ENCODE measurements at regions not wholly inside any gene's neighbourhood (a gene's known extent, or its start where the extent isn't known, plus 50 kb on each side); places are given as distances from the start of the nearest gene placed in this dataset.

DNA sequence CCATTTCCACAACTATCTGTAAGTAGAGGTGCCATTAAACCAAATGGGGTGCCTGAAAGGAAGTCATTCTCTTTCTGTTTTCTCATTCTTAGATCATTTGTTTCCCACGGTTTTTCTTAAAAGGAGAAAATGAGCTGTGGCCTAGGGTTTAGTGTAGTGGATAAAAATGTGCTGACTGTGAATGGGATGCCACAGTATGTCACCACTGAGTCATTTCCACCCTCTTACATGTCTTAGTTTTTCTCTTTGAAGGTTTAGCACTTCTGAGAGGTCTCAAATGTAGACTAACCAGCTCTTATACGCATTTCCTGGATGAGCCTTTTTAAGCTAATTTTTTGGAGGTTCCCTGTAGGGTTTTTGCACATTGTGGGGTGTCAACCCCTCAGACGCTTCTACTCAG, 244.5 kb upstream of the SPANXN1 start:
- peak; percentile 3 for DNase-seq (ENCODE audit: low read depth)
- no peak for TF ChIP-seq CTCF (conservative IDR thresholded peaks at IDR 0.05; ENCODE audit: low read length)
- no peak overlapping the region for H3K4me3 ChIP-seq (ENCODE audit: low read length)

DNA sequence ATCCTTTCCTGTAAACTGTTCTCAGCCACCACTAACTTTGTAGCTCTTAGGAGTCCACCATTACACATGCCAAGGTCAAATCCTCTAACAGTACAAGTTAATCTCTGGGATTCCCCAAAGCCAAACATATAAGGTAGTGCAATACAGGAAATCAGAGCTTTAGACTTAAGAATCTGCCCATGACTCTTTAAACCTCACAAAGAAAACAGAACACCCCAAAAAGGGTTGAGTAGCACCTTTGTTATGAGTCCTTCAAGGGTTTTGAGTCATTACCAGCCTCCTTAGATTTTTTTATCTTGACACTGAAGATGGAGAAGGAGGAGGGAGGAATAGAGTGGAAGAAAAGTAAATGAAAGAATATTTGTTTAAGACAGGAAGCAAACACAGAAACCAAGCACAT, 243.9 kb upstream of the SPANXN1 start:
- no peak for TF ChIP-seq CTCF (conservative IDR thresholded peaks at IDR 0.05; ENCODE audit: low read length)
- no peak for DNase-seq (ENCODE audit: low read depth)
- no peak overlapping the region for H3K4me3 ChIP-seq (ENCODE audit: low read length)

GRCh38 chrX:145041486-145041885, 205.8 kb upstream of the SPANXN1 start:
- H3K4me3 ChIP-seq (ENCODE audit: low read length): no peak overlapping the region
- TF ChIP-seq CTCF (conservative IDR thresholded peaks at IDR 0.05; ENCODE audit: low read length): no peak
- DNase-seq (ENCODE audit: low read depth): no peak

GRCh38 chrX:145068450-145068849, 178.9 kb upstream of the SPANXN1 start:
- no peak for DNase-seq (ENCODE audit: low read depth)
- TF ChIP-seq CTCF (conservative IDR thresholded peaks at IDR 0.05; ENCODE audit: low read length): no peak
- H3K4me3 ChIP-seq (ENCODE audit: low read length): no peak overlapping the region

GRCh38 chrX:145099204-145099603, 148.1 kb upstream of the SPANXN1 start:
- TF ChIP-seq CTCF (conservative IDR thresholded peaks at IDR 0.05; ENCODE audit: low read length): no peak
- H3K4me3 ChIP-seq (ENCODE audit: low read length): no peak overlapping the region
- no peak for DNase-seq (ENCODE audit: low read depth)
